AG09309 (cell line): ENCODE measurements at regions not wholly inside any gene's neighbourhood (a gene's known extent, or its start where the extent isn't known, plus 50 kb on each side); places are given as distances from the start of the nearest gene placed in this dataset.
A peak's percentile ranks its signal among the peaks of the same experiment; 100 is the strongest.

Source experiments
- DNase-seq: peaks from one replicate; pipeline ENCODE4 v3.0.0-alpha.2; 2010; ENCODE audit warnings: low read depth
- H3K4me3 ChIP-seq: 2 replicates; pipeline ENCODE4 v1.5.1; 2011; ENCODE audit warnings: mild to moderate bottlenecking, low read depth, low read length, moderate library complexity; ENCODE audit not compliant: control insufficient read depth
- TF ChIP-seq, protein P1 (sequence below): IDR thresholded peaks from 2 replicates; pipeline ENCODE4 v1.5.1; 2011; ENCODE audit warnings: mild to moderate bottlenecking, low read depth, low read length, inconsistent platforms; ENCODE audit not compliant: insufficient read depth, control insufficient read depth; ENCODE audit errors: missing control alignments

DNA sequence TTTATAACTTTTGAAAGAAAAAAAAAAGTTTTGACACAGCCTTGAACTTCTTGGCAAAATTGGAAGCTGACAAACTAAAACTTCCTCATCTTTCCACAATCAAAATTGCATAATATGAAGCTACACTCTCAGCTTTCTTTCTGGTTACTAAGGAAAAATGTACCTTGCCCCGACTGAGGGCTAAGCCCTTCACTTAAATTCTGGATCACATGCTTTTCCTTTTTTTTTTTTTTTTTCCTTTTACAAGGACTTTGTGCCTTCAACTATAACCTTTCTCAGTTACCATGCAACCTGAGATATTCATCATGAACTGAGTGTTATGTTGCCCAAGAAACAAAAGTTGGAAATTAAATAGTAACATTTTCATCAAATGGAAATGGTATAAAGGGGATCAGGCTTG, 188.5 kb upstream of the CARD18 start:
- no peak for DNase-seq
- no peak overlapping the region for H3K4me3 ChIP-seq
- TF ChIP-seq, protein P1, sequence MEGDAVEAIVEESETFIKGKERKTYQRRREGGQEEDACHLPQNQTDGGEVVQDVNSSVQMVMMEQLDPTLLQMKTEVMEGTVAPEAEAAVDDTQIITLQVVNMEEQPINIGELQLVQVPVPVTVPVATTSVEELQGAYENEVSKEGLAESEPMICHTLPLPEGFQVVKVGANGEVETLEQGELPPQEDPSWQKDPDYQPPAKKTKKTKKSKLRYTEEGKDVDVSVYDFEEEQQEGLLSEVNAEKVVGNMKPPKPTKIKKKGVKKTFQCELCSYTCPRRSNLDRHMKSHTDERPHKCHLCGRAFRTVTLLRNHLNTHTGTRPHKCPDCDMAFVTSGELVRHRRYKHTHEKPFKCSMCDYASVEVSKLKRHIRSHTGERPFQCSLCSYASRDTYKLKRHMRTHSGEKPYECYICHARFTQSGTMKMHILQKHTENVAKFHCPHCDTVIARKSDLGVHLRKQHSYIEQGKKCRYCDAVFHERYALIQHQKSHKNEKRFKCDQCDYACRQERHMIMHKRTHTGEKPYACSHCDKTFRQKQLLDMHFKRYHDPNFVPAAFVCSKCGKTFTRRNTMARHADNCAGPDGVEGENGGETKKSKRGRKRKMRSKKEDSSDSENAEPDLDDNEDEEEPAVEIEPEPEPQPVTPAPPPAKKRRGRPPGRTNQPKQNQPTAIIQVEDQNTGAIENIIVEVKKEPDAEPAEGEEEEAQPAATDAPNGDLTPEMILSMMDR: no peak

DNA sequence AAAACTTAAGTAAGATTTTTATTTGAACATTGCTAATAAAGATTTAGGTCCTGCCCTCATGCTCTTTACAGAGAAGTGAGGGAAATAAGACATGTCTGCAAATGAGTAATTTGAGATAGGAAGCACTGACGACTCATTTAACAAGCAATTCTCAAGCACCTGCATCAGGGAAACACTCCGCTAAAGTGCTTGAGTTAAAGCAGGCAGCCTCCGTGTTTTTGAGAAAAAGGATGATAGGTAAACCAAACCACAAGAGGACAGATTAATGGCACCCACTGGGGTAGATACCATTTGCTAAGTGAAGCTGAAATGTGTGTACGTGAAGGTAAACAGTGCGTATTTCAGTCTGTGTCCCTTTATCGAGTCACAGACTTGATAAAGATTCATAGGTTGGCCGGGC, 184.6 kb upstream of the CARD18 start:
- TF ChIP-seq, protein P1: no peak
- no peak overlapping the region for H3K4me3 ChIP-seq
- no peak for DNase-seq

DNA sequence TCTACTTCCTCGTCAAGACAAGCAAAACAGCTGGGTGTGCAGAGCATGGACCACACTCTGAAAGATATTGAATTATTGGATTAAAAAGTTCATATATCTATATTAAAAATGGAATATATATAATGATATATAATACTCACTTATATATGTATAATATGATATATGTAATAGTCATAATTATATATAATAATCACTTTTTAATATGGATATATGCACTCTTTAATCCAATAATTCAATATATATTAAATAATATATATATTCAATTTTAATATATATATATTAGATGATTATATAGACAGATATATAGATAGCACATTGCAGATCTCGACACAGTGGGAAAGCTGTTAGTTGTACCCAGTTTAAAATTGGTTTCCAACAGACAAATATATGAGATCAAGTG, 182.1 kb upstream of the CARD18 start:
- DNase-seq: no peak
- TF ChIP-seq, protein P1: no peak
- no peak overlapping the region for H3K4me3 ChIP-seq

DNA sequence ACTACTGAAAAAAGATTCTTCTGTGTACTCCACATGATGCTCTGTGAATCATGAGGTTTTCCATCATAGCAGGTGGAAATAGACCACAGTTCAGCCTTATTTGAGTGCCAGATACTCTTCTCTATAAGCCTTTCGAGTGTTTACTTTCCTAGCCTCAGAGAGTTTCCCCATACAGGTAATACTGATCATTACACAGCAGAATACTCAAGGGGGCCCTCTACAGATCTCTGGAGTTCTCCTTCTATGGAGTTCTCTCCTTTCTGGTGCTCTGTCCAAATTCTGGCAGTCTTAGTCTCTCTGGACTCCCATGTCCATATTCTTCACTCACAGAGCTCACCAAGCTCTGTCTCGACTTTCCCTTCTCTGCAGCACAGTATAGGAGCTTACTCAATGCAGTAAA, 175.7 kb upstream of the CARD18 start:
- no peak for DNase-seq
- H3K4me3 ChIP-seq: no peak overlapping the region
- TF ChIP-seq, protein P1: peak; percentile 11

DNA sequence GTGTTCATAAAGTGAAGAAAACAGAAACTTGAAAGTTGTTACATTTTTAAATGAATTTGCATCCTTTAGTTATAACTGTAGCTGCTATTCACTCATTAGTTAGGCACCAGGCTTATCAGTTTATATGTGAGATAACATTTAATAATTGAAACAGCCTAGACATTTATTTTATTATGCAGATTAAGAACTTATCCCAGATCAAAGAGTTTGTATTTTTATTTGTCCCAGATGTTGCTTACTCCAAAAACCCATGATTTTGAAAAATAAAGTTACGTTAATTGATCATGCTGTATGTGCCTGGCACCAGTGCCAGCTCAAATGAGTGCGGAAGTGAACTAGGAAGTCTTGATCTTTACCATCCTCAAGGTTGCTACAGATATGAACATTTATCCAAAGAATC, 172.7 kb upstream of the CARD18 start:
- no peak overlapping the region for H3K4me3 ChIP-seq
- DNase-seq: no peak
- TF ChIP-seq, protein P1: no peak

DNA sequence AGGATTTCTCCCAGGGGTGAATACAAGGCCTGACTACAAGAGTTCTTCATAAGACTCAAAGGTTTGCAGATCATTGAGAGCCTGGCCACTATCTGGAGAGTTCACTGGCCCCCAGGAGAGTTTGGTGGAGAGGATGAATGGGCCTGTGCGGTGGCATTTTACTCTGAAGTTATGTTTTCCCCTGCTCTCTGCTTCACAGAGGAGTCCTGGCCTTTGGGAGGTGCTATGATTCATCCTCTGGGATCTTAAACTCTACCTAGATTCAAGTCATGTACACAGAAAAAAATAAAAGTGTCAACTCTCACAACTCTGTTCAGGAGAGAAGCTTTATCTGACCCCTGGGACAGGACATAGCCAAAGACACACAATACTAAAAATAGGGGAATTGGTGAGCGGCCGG, 159.1 kb upstream of the CARD18 start:
- no peak overlapping the region for H3K4me3 ChIP-seq
- DNase-seq: no peak
- TF ChIP-seq, protein P1: no peak

DNA sequence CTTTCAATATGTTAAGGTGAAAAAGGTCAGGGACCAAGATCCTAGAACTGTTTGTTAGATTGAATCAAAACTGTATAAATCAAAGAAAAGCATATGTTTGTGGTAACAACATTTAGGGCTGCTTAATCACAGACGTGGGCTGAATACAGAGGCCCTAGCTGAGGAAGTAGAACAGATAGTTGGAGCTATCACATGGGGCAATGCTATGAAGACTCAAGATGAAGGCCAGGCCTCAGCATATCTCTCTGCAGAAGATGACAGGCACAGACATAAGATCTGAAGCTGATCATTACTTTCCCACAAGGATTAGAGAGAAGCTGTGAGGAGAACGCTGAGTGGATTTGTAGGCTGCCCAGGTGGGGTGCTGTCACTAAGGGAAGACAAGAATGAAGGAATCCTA, 158.6 kb upstream of the CARD18 start:
- DNase-seq: no peak
- no peak overlapping the region for H3K4me3 ChIP-seq
- TF ChIP-seq, protein P1: no peak
